ENCODE measurements at regions not wholly inside any gene's neighbourhood (a gene's known extent, or its start where the extent isn't known, plus 50 kb on each side); places are given as distances from the start of the nearest gene placed in this dataset.

GRCh38 chr10:120710076-120710475 lies 141.1 kb upstream of the WDR11 start:
- DNase-seq = no peak

GRCh38 chr10:120711860-120712259 lies 139.3 kb upstream of the WDR11 start:
- no peak for DNase-seq

GRCh38 chr10:120713573-120714205 lies 137.5 kb upstream of the WDR11 start:
- DNase-seq = no peak

GRCh38 chr10:120715171-120715570 lies 136.0 kb upstream of the WDR11 start:
- no peak for DNase-seq

GRCh38 chr10:120719333-120719732 lies 131.8 kb upstream of the WDR11 start:
- no peak for DNase-seq

GRCh38 chr10:120727001-120727400 lies 124.2 kb upstream of the WDR11 start:
- no peak for DNase-seq

- DNase-seq = no peak
These were observed 121.6 kb upstream of the WDR11 start for GRCh38 chr10:120729547-120729946.

- DNase-seq = no peak
These were observed 119.1 kb upstream of the WDR11 start for GRCh38 chr10:120732067-120732466.

- no peak for DNase-seq
These were observed 118.4 kb upstream of the WDR11 start for GRCh38 chr10:120732643-120733313.

- DNase-seq = no peak
These were observed 116.6 kb upstream of the WDR11 start for GRCh38 chr10:120734483-120735078.

GRCh38 chr10:120735315-120735714 lies 115.8 kb upstream of the WDR11 start:
- DNase-seq = no peak

- peak in 1 of 2 experiments; percentile 0 for DNase-seq
These were observed 115.3 kb upstream of the WDR11 start for GRCh38 chr10:120735773-120736371.

GRCh38 chr10:120736377-120736776 lies 114.8 kb upstream of the WDR11 start:
- no peak for DNase-seq

GRCh38 chr10:120738658-120739057 lies 112.5 kb upstream of the WDR11 start:
- DNase-seq = no peak

- peak in 1 of 2 experiments; percentile 3 for DNase-seq
These were observed 109.8 kb upstream of the WDR11 start for GRCh38 chr10:120741396-120741795.

GRCh38 chr10:120742373-120742772 lies 108.8 kb upstream of the WDR11 start:
- DNase-seq = no peak

- DNase-seq = no peak
These were observed 107.1 kb upstream of the WDR11 start for GRCh38 chr10:120744040-120744439.

- DNase-seq = no peak
These were observed 105.0 kb upstream of the WDR11 start for GRCh38 chr10:120746001-120746777.

GRCh38 chr10:120748519-120748918 lies 102.6 kb upstream of the WDR11 start:
- DNase-seq = no peak

GRCh38 chr10:120749072-120749471 lies 102.1 kb upstream of the WDR11 start:
- no peak for DNase-seq

GRCh38 chr10:120749856-120750566 lies 101.2 kb upstream of the WDR11 start:
- no peak for DNase-seq

- DNase-seq = no peak
These were observed 95.4 kb upstream of the WDR11 start for GRCh38 chr10:120755771-120756170.

Measured in NCI-H2081 (cell line).